AG04449 (cell line): ENCODE measurements at regions not wholly inside any gene's neighbourhood (a gene's known extent, or its start where the extent isn't known, plus 50 kb on each side); places are given as distances from the start of the nearest gene placed in this dataset.
A peak's percentile ranks its signal among the peaks of the same experiment; 100 is the strongest.

Experiments
- CTCF ChIA-PET: fragments of 350-600 bp; formaldehyde crosslinking; extraction: SDS; loops from one replicate; lab custom pipeline; 2021; ENCODE audit warnings: antibody characterized with exemption; lab: Yijun Ruan, JAX
- POLR2A ChIA-PET: fragments of 400-600, 350-600 bp; formaldehyde crosslinking; extraction: SDS; loops from one replicate; lab custom pipeline; 2020; ENCODE audit warnings: antibody characterized with exemption, inconsistent platforms; lab: Yijun Ruan, JAX
- DNase-seq: peaks from one replicate; pipeline ENCODE4 v3.0.0-alpha.2; 2010; ENCODE audit warnings: low read depth, low spot score
- H3K4me3 ChIP-seq: 2 replicates; pipeline ENCODE4 v1.5.1; 2011; ENCODE audit warnings: low read depth, mild to moderate bottlenecking, control low read depth, low read length
- CTCF ChIP-seq: IDR thresholded peaks from one replicate; pipeline ENCODE4 v1.5.1; 2011; ENCODE audit warnings: mild to moderate bottlenecking, moderate library complexity, low read length, control low read depth, inconsistent platforms; ENCODE audit not compliant: insufficient read depth; ENCODE audit errors: missing control alignments

DNA sequence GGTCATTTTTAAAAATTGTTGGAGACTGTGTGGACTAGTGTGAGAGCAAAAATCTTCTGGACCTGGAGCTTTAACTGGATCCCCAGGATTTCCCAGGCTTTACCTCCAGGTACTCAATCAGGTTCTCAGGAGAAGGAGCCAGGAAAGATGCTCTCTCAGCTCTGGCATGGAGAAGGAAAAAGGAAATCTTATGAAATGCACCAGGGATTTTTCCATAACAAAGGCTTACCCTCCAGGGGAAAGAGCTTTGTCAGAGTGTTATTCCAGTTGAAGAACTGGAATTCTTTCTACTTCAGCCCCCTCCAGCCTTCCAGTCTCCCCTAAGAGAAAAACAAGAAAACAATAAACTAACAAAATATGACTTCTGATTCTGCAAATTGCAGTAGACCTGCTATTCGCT lies 436.7 kb upstream of the ANKRD30A start:
- TF ChIP-seq CTCF = no peak
- CTCF ChIA-PET = interaction anchor here (1.4 to 1.7 kb wide), 2 partner anchors 10 to 91 kb away, joined by 3 to 4 read pairs; no protein-coding TSS in a partner anchor
- DNase-seq = no peak
- POLR2A ChIA-PET = interaction anchor here (0.7 kb wide), 1 partner anchor 12 kb away, joined by 3 read pairs; no protein-coding TSS in a partner anchor
- H3K4me3 ChIP-seq = no peak overlapping the region

GRCh38 chr10:36683421-36683820 lies 442.0 kb upstream of the ANKRD30A start:
- ChIA-PET CTCF (no interaction called here), POLR2A (no interaction called here)
- DNase-seq = no peak
- no peak for TF ChIP-seq CTCF
- no peak overlapping the region for H3K4me3 ChIP-seq

DNA sequence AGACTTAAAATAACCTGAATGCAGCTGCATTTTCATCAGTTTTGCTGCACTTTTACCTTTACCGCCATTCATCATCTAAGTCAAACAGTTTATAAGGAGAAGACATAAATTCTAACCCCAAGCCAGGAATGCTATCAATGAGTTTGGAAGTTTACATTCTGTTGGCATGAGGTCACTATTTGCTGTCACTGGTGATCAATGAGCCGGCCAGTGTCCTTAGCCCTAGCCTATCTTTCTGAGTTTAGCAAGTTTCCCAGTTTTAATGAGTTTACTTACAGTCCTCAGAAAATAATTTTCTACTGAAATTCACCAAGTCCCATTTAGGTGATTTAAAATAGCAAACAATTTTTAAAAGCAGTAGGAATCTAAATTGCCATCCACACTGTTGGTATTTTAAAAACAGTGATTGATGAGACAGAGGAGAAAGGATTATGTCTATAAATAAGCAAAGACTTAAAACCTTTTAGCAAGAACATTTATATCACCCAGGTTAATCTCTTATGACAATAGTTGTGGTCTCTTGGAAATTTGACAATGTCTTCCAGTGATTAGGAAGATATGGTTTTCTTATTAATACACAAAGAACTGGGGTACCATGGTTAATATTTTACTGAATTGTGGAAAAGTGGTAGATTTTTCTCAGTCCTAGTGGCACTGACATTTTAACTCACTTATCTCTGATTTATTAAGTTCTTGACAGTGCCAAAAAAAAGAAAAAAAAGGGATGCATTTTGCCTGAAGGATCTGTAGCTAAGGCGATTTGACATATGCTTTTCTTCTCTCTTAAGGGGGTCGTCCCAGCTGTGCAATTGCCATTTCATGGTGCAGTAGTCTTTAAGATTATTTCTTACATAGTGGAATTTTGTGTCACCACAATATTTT lies 443.4 kb upstream of the ANKRD30A start:
- H3K4me3 ChIP-seq = no peak overlapping the region
- no peak for DNase-seq
- no peak for TF ChIP-seq CTCF
- ChIA-PET POLR2A (no interaction called here), CTCF (no interaction called here)

GRCh38 chr10:36679554-36679953 lies 445.8 kb upstream of the ANKRD30A start:
- POLR2A ChIA-PET = no interaction called here
- TF ChIP-seq CTCF = no peak
- CTCF ChIA-PET = no interaction called here
- DNase-seq = no peak
- H3K4me3 ChIP-seq = no peak overlapping the region

GRCh38 chr10:36677431-36677768 lies 448.0 kb upstream of the ANKRD30A start:
- ChIA-PET POLR2A (interaction anchor here (0.9 kb wide), 1 partner anchor 143 kb away, joined by 3 read pairs; no protein-coding TSS in a partner anchor), CTCF (interaction anchor here (1.4 kb wide), 1 partner anchor 9 kb away, joined by 3 read pairs; no protein-coding TSS in a partner anchor)
- no peak for TF ChIP-seq CTCF
- no peak overlapping the region for H3K4me3 ChIP-seq
- DNase-seq = no peak

GRCh38 chr10:36676756-36677430 lies 448.5 kb upstream of the ANKRD30A start:
- H3K4me3 ChIP-seq = no peak overlapping the region
- no peak for TF ChIP-seq CTCF
- DNase-seq = peak; percentile 51
- ChIA-PET CTCF (interaction anchor here (0.6 to 1.4 kb wide), 2 partner anchors 9 to 177 kb away, joined by 3 read pairs; no protein-coding TSS in a partner anchor), POLR2A (interaction anchor here (0.6 to 0.9 kb wide), 3 partner anchors 12 to 1031 kb away, joined by 3 read pairs; no protein-coding TSS in a partner anchor)
